NB4 (cell line): ENCODE measurements at regions not wholly inside any gene's neighbourhood (a gene's known extent, or its start where the extent isn't known, plus 50 kb on each side); places are given as distances from the start of the nearest gene placed in this dataset.

Experiments
- DNase-seq: peaks from one replicate; pipeline ENCODE4 v3.0.0; 2010; ENCODE audit warnings: low read depth
- H3K4me3 ChIP-seq: one replicate; pipeline ENCODE4 v1.5.1; 2011; ENCODE audit warnings: mild to moderate bottlenecking, low read depth, low read length, moderate library complexity
- MYC ChIP-seq: IDR thresholded peaks from 2 replicates; pipeline ENCODE4 v1.6.1; 2011; ENCODE audit warnings: low read depth, low read length
- POLR2A ChIP-seq: IDR thresholded peaks from 2 replicates; pipeline ENCODE4 v1.6.1; 2011; ENCODE audit warnings: mild to moderate bottlenecking; ENCODE audit not compliant: insufficient read length; ENCODE audit errors: extremely low read depth
- TF ChIP-seq, protein P1 (sequence below): IDR thresholded peaks from 2 replicates; pipeline ENCODE4 v1.6.1; 2011; ENCODE audit warnings: low read depth, low read length
- TF ChIP-seq, protein P2 (sequence below): IDR thresholded peaks from one replicate; pipeline ENCODE4 v1.5.1; 2012; ENCODE audit warnings: low read depth, low read length

DNA sequence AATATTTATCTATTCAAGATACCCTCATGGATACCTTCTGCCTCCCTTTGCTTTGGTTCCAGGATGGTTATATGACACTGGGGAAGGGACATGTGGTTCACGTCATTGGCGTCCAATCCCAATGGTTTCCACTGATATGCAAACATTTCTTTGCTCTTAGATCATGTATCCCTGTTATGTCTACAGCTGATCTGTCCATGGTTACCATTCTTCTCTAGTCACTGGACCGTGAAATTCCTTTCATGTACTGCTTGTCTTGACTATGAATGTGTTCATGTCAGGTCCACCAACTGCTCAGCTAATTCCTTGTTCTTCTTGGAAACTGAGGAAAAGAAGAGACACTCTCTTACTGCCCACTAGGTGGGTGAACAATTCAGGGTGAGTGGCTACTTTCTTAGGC lies 391.1 kb upstream of the ZNF608 start:
- TF ChIP-seq MYC (no peak), POLR2A (no peak)
- TF ChIP-seq, protein P1, sequence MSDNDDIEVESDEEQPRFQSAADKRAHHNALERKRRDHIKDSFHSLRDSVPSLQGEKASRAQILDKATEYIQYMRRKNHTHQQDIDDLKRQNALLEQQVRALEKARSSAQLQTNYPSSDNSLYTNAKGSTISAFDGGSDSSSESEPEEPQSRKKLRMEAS = no peak
- TF ChIP-seq, protein P2, sequence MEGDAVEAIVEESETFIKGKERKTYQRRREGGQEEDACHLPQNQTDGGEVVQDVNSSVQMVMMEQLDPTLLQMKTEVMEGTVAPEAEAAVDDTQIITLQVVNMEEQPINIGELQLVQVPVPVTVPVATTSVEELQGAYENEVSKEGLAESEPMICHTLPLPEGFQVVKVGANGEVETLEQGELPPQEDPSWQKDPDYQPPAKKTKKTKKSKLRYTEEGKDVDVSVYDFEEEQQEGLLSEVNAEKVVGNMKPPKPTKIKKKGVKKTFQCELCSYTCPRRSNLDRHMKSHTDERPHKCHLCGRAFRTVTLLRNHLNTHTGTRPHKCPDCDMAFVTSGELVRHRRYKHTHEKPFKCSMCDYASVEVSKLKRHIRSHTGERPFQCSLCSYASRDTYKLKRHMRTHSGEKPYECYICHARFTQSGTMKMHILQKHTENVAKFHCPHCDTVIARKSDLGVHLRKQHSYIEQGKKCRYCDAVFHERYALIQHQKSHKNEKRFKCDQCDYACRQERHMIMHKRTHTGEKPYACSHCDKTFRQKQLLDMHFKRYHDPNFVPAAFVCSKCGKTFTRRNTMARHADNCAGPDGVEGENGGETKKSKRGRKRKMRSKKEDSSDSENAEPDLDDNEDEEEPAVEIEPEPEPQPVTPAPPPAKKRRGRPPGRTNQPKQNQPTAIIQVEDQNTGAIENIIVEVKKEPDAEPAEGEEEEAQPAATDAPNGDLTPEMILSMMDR = no peak
- no peak overlapping the region for H3K4me3 ChIP-seq
- no peak for DNase-seq

DNA sequence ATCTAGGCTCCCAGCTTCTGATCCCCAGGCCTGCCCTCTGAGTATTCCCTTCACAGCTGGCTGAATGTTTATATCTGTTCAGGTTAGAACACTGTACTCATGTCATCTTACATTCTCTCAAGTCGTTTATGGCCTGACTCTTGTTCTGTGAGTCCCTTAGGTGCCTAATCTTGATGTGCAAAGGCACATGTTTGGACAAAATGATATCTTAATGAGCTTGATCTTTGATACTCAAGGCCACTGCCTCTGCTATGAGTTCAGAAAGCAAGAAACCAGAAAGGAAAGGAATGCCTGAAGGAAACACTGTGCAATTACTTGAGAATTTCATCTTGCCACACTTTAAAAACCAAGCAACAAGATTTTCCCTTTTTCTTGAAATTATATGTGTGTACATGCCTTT lies 391.8 kb upstream of the ZNF608 start:
- no peak for DNase-seq
- TF ChIP-seq, protein P1 = no peak
- TF ChIP-seq, protein P2 = no peak
- no peak for TF ChIP-seq POLR2A
- TF ChIP-seq MYC = no peak
- H3K4me3 ChIP-seq = no peak overlapping the region

DNA sequence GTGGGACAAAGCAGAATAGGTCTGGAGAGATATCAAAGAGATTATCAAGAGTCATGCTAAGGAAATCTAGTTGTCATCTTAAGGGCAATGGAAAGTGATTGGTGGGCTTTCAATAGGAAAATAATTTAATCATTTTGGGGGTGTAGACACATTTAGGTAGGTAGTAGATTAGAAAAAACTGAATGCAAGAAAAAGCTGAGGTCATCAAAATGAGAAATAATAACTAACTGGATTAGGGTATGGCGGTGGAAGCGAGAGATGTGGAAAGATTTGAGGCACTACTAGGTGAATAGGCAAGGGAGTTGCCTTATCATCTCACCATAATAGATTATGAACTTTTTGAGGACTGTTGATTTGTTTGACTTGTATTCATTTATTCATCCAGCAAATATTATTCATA lies 393.2 kb upstream of the ZNF608 start:
- no peak for DNase-seq
- TF ChIP-seq, protein P2 = no peak
- TF ChIP-seq, protein P1 = no peak

DNA sequence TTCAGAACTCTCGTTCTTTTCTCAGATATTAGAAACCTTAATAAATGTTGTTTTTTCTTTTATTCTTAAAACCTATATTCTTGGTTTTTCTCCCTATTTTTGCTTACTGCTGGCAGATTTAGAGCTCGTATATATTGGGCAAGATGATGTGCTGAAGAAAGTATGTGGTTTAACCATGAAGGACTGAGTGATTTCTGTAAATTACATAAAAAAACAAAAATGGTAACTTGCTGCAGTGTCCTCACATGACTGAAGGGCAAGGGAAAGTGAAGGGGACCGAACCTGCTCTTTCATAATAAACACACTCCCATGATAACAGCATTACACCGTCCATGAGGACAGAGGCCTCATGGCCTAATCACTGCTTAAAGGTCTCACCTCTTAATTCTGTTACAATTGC lies 393.8 kb upstream of the ZNF608 start:
- no peak for DNase-seq
- H3K4me3 ChIP-seq = no peak overlapping the region
- TF ChIP-seq, protein P2 = no peak
- TF ChIP-seq POLR2A (no peak), MYC (no peak)
- TF ChIP-seq, protein P1 = no peak

More for the DNA sequence above, 393.2 kb upstream of the ZNF608 start:
- H3K4me3 ChIP-seq = no peak overlapping the region

DNA sequence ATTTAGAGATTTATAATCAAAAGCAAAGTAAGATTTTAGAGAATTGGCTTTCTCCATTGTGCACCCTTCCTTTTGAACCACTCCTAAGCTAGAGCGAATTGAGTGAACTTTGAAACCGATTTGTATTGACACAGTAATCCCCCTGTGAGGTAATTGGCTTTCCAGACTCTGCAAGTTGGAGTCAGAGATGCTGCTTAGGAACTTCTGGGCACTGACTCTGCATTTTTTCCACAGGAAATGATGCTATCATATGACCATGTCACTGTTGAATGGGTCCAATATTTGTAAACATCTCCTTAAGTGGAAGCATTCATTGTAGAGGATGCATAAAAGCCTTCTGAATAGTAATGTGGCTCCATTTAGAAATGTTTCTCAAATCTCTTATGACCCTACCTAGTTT lies 394.4 kb upstream of the ZNF608 start:
- no peak for TF ChIP-seq MYC
- TF ChIP-seq, protein P1 = no peak
- TF ChIP-seq POLR2A = no peak
- TF ChIP-seq, protein P2 = no peak
- DNase-seq = no peak
- no peak overlapping the region for H3K4me3 ChIP-seq

DNA sequence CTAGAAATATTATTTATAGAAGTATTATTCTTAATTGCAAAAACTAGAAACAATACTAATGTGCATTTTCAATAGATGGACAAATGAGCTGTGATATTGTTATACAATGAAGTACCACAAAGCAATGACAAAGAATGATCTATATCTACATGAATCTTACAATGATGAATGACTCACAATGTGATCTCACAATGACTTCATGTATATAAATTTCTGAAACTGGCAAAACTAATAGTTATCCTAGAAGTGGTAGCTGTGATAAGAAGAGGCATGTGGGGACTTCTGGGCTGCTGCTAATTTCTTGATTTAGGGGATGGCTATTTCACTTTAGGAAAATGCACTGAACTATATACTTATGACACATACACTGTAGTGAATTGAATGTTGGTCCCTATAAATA lies 396.0 kb upstream of the ZNF608 start:
- H3K4me3 ChIP-seq = no peak overlapping the region
- DNase-seq = no peak
- TF ChIP-seq, protein P2 = no peak
- no peak for TF ChIP-seq POLR2A
- no peak for TF ChIP-seq MYC
- TF ChIP-seq, protein P1 = no peak
